IMR-90 (cell line): ENCODE measurements at regions not wholly inside any gene's neighbourhood (a gene's known extent, or its start where the extent isn't known, plus 50 kb on each side); places are given as distances from the start of the nearest gene placed in this dataset.

Experiments
- ATAC-seq: fragments of 200-7000 bp; cut with Tn5 transposase; 2 replicates; pipeline ENCODE4 v1.9.1; 2020; ENCODE audit warnings: low read depth, mild to moderate bottlenecking, moderate library complexity
- BruUV-seq: library from RNA; stranded (reverse); fragments of 400-500 nt; replicated peaks from 2 replicates; lab custom pipeline; 2021; lab: Mats Ljungman, UMichigan
- CTCF ChIA-PET: fragments of 300-600 bp; formaldehyde crosslinking; extraction: SDS; loops from one replicate; lab custom pipeline; 2021; ENCODE audit warnings: antibody characterized with exemption; lab: Yijun Ruan, JAX
- POLR2A ChIA-PET: fragments of 300-600 bp; sonication (Branson Sonifier 250); formaldehyde crosslinking; loops from one replicate; lab custom pipeline; 2022; ENCODE audit warnings: antibody characterized with exemption; ENCODE audit not compliant: unreplicated experiment; lab: Charles Lee
- DNase-seq: peaks from one replicate; pipeline ENCODE4 v3.0.0; 2013
- H2AFZ ChIP-seq: replicated peaks from 2 replicates; pipeline ENCODE3; 2013; ENCODE audit warnings: low read length, mild to moderate bottlenecking; ENCODE audit not compliant: poor library complexity
- H2AK5ac ChIP-seq: 2 replicates; pipeline ENCODE4 v1.6.1; 2013; ENCODE audit warnings: low read depth, low read length, inconsistent platforms
- H2AK9ac ChIP-seq: replicated peaks from 2 replicates; pipeline ENCODE3; 2013; ENCODE audit warnings: mild to moderate bottlenecking, low read depth, low read length, moderate library complexity; ENCODE audit not compliant: poor library complexity
- H2BK120ac ChIP-seq: 2 replicates; pipeline ENCODE4 v1.6.1; 2013; ENCODE audit warnings: low read depth, low read length, inconsistent platforms
- H2BK15ac ChIP-seq: 3 replicates; pipeline ENCODE4 v1.6.1; 2013; ENCODE audit warnings: low read depth, low read length, inconsistent platforms
- H2BK20ac ChIP-seq: 2 replicates; pipeline ENCODE4 v1.6.1; 2013; ENCODE audit warnings: low read depth, mild to moderate bottlenecking, inconsistent platforms, low read length, moderate library complexity
- H2BK5ac ChIP-seq: 2 replicates; pipeline ENCODE4 v1.6.1; 2013; ENCODE audit warnings: mild to moderate bottlenecking, low read depth, low read length, inconsistent platforms; ENCODE audit not compliant: poor library complexity, severe bottlenecking
- H3K14ac ChIP-seq: replicated peaks from 2 replicates; pipeline ENCODE4 v1.6.1; 2013; ENCODE audit warnings: low read depth, low read length, inconsistent platforms
- H3K18ac ChIP-seq: 2 replicates; pipeline ENCODE4 v1.6.1; 2013; ENCODE audit warnings: low read depth, low read length, control low read depth
- H3K23ac ChIP-seq: 2 replicates; pipeline ENCODE4 v1.6.1; 2013; ENCODE audit warnings: low read depth, low read length, inconsistent platforms
- H3K27ac ChIP-seq: 2 replicates; pipeline ENCODE4 v1.5.1; 2013; ENCODE audit warnings: mild to moderate bottlenecking, control low read depth, low read length; ENCODE audit not compliant: insufficient read depth
- H3K27me3 ChIP-seq: 2 replicates; pipeline ENCODE4 v1.6.1; 2013; ENCODE audit warnings: low read length; ENCODE audit not compliant: control insufficient read depth, insufficient read depth
- H3K36me3 ChIP-seq: 2 replicates; pipeline ENCODE4 v1.6.1; 2013; ENCODE audit warnings: low read length, mixed read lengths; ENCODE audit not compliant: control insufficient read depth, insufficient read depth
- H3K4ac ChIP-seq: 2 replicates; pipeline ENCODE4 v1.6.1; 2013; ENCODE audit warnings: low read depth, low read length, inconsistent platforms
- H3K4me1 ChIP-seq: 2 replicates; pipeline ENCODE4 v1.6.1; 2013; ENCODE audit warnings: low read length, mixed read lengths; ENCODE audit not compliant: control insufficient read depth, insufficient read depth
- H3K4me2 ChIP-seq: 2 replicates; pipeline ENCODE4 v1.6.1; 2013; ENCODE audit warnings: low read depth, mild to moderate bottlenecking, control low read depth, low read length, moderate library complexity
- H3K4me3 ChIP-seq: 2 replicates; pipeline ENCODE4 v1.5.1; 2013; ENCODE audit warnings: low read depth, mild to moderate bottlenecking, control low read depth, low read length, moderate library complexity; ENCODE audit not compliant: insufficient read depth
- H3K56ac ChIP-seq: 2 replicates; pipeline ENCODE4 v1.6.1; 2013; ENCODE audit warnings: low read length, inconsistent platforms; ENCODE audit not compliant: insufficient read depth; ENCODE audit errors: extremely low read depth
- H3K79me1 ChIP-seq, 2 experiments: 2 replicates each; pipeline ENCODE4 v1.6.1; 2013; ENCODE audit warnings: low read length in 2 of 2, inconsistent platforms in 1 of 2, low read depth in 1 of 2
- H3K9ac ChIP-seq: 2 replicates; pipeline ENCODE4 v1.6.1; 2013; ENCODE audit warnings: low read depth, low read length, control low read depth
- H3K9me1 ChIP-seq: 2 replicates; pipeline ENCODE4 v1.6.1; 2013; ENCODE audit warnings: low read length, inconsistent platforms; ENCODE audit not compliant: insufficient read depth
- H3K9me3 ChIP-seq: 2 replicates; pipeline ENCODE4 v1.6.1; 2013; ENCODE audit warnings: low read length; ENCODE audit not compliant: control insufficient read depth, insufficient read depth
- H4K20me1 ChIP-seq: 2 replicates; pipeline ENCODE4 v1.6.1; 2013; ENCODE audit warnings: low read length, inconsistent platforms; ENCODE audit not compliant: insufficient read depth
- H4K5ac ChIP-seq: 2 replicates; pipeline ENCODE4 v1.6.1; 2013; ENCODE audit warnings: mild to moderate bottlenecking, low read depth, low read length, control low read depth
- H4K8ac ChIP-seq, 2 experiments: 2 replicates each; pipeline ENCODE4 v1.6.1; 2013; ENCODE audit warnings: low read depth in 2 of 2, low read length in 2 of 2, control low read depth in 1 of 2, inconsistent platforms in 1 of 2
- H4K91ac ChIP-seq: 2 replicates; pipeline ENCODE4 v1.6.1; 2013; ENCODE audit warnings: low read depth, low read length, inconsistent platforms; ENCODE audit not compliant: insufficient read depth
- BHLHE40 ChIP-seq: fragments of 150-350 bp; IDR thresholded peaks from 2 replicates; pipeline ENCODE4 v1.6.1; 2016; ENCODE audit warnings: mild to moderate bottlenecking, low read depth, low read length
- CHD1 ChIP-seq: IDR thresholded peaks from 2 replicates; pipeline ENCODE4 v1.6.1; 2012; ENCODE audit warnings: low read depth, low read length, improper control_type of control experiment
- FOS ChIP-seq: fragments of 150-350 bp; IDR thresholded peaks from 2 replicates; pipeline ENCODE4 v1.6.1; 2016; ENCODE audit warnings: low read depth, low read length
- MAFK ChIP-seq: IDR thresholded peaks from 2 replicates; pipeline ENCODE4 v1.6.1; 2012; ENCODE audit warnings: low read depth, low read length, improper control_type of control experiment
- NFE2L2 ChIP-seq: fragments of 150-350 bp; IDR thresholded peaks from 2 replicates; pipeline ENCODE4 v1.6.1; 2016; ENCODE audit warnings: low read depth, mild to moderate bottlenecking, low read length
- RCOR1 ChIP-seq: IDR thresholded peaks from 2 replicates; pipeline ENCODE4 v1.6.1; 2012; ENCODE audit warnings: mild to moderate bottlenecking, low read length, improper control_type of control experiment; ENCODE audit not compliant: insufficient replicate concordance
- RFX5 ChIP-seq: IDR thresholded peaks from 2 replicates; pipeline ENCODE4 v1.8.0; 2012; ENCODE audit warnings: low read depth, mild to moderate bottlenecking, low read length, moderate library complexity
- SMC3 ChIP-seq: fragments of 150-350 bp; IDR thresholded peaks from 2 replicates; pipeline ENCODE4 v1.6.1; 2016; ENCODE audit warnings: low read depth, mild to moderate bottlenecking, antibody characterized with exemption, low read length, moderate library complexity
- WGBS, 2 experiments: methylation state at CpG; one replicate each; pipeline versions ENCODE4 v1.1.5 to v1.1.7; 2013; ENCODE audit warnings: missing lambda C conversion rate in 2 of 2; ENCODE audit not compliant: insufficient read length in 1 of 2; ENCODE audit errors: extremely low coverage in 2 of 2; 5-methylcytosine and 5-hydroxymethylcytosine counted together
- dilution Hi-C: fragments of 300-500 bp; cut with HindIII; formaldehyde crosslinking; loops from one replicate; pipeline ENCODE4 v1.14.3; 2018; ENCODE audit warnings: low sequenced_read_pairs; ENCODE audit not compliant: unreplicated experiment
- in situ Hi-C: fragments of 300-500 bp; cut with MboI; formaldehyde crosslinking; loops from 3 replicates; pipeline ENCODE4 v1.14.3; 2019; ENCODE audit warnings: low sequenced_read_pairs, inconsistent platforms, mixed read lengths
- intact Hi-C: fragments of 100-400 bp; cut with micrococcal nuclease; formaldehyde crosslinking; loops from 2 replicates; pipeline ENCODE4 v1.10.0; 2022
- TF ChIP-seq, protein P1 (sequence below): fragments of 150-350 bp; IDR thresholded peaks from 2 replicates; pipeline ENCODE4 v1.6.1; 2016; ENCODE audit warnings: low read depth, mild to moderate bottlenecking, low read length, moderate library complexity, borderline replicate concordance

DNA sequence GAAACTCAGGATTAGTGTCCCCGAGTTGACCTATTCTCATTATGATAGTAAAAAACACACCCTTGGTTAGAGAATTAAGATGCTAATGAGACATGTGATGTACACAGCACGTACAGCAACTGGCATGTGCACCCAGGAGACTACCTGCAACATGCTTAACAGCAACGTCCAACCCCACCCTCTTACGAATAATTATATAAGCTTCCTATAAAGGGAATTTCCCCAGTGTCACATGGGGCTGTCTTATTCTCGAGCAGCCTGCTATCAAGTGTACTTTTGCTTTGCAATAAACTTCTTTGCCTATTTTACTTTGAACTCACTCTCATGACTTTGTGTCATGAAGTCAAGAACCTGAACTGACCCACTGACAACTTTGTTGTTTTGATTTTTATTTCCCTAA, 62.4 kb upstream of the PMFBP1 start:
- Histone ChIP-seq H2BK20ac (no peak overlapping the region), H3K4me1 (no peaks in the 10 kb centered on the region), H3K79me1 (no peaks in the 10 kb centered on the region), H3K36me3 (no peaks in the 10 kb centered on the region), H3K56ac (no peak overlapping the region), H3K4me2 (no peak overlapping the region), H4K91ac (no peak overlapping the region), H3K4ac (no peak overlapping the region), H4K8ac (no peak overlapping the region), H3K14ac (no peak overlapping the region), H2BK120ac (no peak overlapping the region), H2BK15ac (no peak overlapping the region), H2AK9ac (no peak overlapping the region), H2AK5ac (no peak overlapping the region), H4K5ac (no peak overlapping the region), H3K9ac (no peak overlapping the region), H3K18ac (no peak overlapping the region), H3K23ac (no peak overlapping the region), H3K27ac (no peak overlapping the region), H3K9me1 (no peaks in the 10 kb centered on the region), H2BK5ac (no peak overlapping the region), H3K4me3 (no peak overlapping the region), H2AFZ (no peak overlapping the region), H3K27me3 (no peaks in the 10 kb centered on the region), H3K9me3 (no peaks in the 10 kb centered on the region), H4K20me1 (no peaks in the 10 kb centered on the region)
- CTCF ChIA-PET = no interaction called here
- WGBS, 2 experiments = no CpG with 5 or more reads among the region's 5 CpGs
- dilution Hi-C loops (loop anchor here (25.0 kb wide), 1 partner anchor 228 kb away; no protein-coding TSS in a partner anchor), in situ Hi-C loops (loop anchor here (25.0 kb wide), 1 partner anchor 1653 kb away; no protein-coding TSS in a partner anchor), intact Hi-C loops (no loop called here)
- TF ChIP-seq FOS = no peak
- no peak for TF ChIP-seq RCOR1
- no peak for TF ChIP-seq CHD1
- no peak for TF ChIP-seq RFX5
- TF ChIP-seq BHLHE40 = no peak
- no peak for TF ChIP-seq MAFK
- no peak for TF ChIP-seq NFE2L2
- TF ChIP-seq SMC3 = no peak
- TF ChIP-seq, protein P1, sequence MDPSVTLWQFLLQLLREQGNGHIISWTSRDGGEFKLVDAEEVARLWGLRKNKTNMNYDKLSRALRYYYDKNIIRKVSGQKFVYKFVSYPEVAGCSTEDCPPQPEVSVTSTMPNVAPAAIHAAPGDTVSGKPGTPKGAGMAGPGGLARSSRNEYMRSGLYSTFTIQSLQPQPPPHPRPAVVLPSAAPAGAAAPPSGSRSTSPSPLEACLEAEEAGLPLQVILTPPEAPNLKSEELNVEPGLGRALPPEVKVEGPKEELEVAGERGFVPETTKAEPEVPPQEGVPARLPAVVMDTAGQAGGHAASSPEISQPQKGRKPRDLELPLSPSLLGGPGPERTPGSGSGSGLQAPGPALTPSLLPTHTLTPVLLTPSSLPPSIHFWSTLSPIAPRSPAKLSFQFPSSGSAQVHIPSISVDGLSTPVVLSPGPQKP = no peak
- POLR2A ChIA-PET = no interaction called here
- no peak for ATAC-seq
- BruUV-seq = no TSS peak
- DNase-seq = no peak
